Lung (tissue), 11 donors: ENCODE measurements at regions not wholly inside any gene's neighbourhood (a gene's known extent, or its start where the extent isn't known, plus 50 kb on each side); places are given as distances from the start of the nearest gene placed in this dataset.

Experiments
- ATAC-seq: fragments of 200-7000 bp; cut with Tn5 transposase; one replicate; pipeline ENCODE4 v1.9.1; 2020; ENCODE audit warnings: moderate number of reproducible peaks; ENCODE audit not compliant: insufficient read depth, low FRiP score
- DNase-seq, 3 donors: peaks; one replicate each; pipeline ENCODE4 v3.0.0-alpha.2; 2013 to 2017
- H3K27ac ChIP-seq, 2 donors: one replicate each; pipeline ENCODE4 v1.5.1; 2013; ENCODE audit warnings: mild to moderate bottlenecking in 2 of 2, moderate library complexity in 2 of 2, control low read depth in 1 of 2, inconsistent platforms in 1 of 2, low read depth in 1 of 2, low read length in 1 of 2
- H3K27me3 ChIP-seq, 3 donors: one replicate each; pipeline ENCODE4 v1.5.1; 2013; ENCODE audit warnings: low read length in 2 of 3; ENCODE audit not compliant: control insufficient read depth in 3 of 3, insufficient read depth in 3 of 3
- H3K36me3 ChIP-seq, 4 donors: one replicate each; pipeline ENCODE4 v1.5.1; 2013; ENCODE audit warnings: low read length in 4 of 4, mild to moderate bottlenecking in 1 of 4, moderate library complexity in 1 of 4; ENCODE audit not compliant: control insufficient read depth in 4 of 4, insufficient read depth in 4 of 4
- H3K4me1 ChIP-seq, 5 donors: one replicate each; pipeline ENCODE4 v1.5.1; 2013; ENCODE audit warnings: low read length in 5 of 5, mild to moderate bottlenecking in 2 of 5, moderate library complexity in 1 of 5; ENCODE audit not compliant: control insufficient read depth in 5 of 5, insufficient read depth in 5 of 5
- H3K4me3 ChIP-seq: one replicate; pipeline ENCODE4 v1.5.1; 2013; ENCODE audit warnings: mild to moderate bottlenecking, control low read depth, moderate library complexity
- H3K9ac ChIP-seq, 2 donors: one replicate each; pipeline ENCODE4 v1.5.1; 2013; ENCODE audit warnings: low read length in 2 of 2, control low read depth in 1 of 2; ENCODE audit not compliant: insufficient read depth in 1 of 2
- H3K9me3 ChIP-seq, 4 donors: one replicate each; pipeline ENCODE4 v1.5.1; 2013; ENCODE audit warnings: low read length in 3 of 4, mild to moderate bottlenecking in 1 of 4, moderate library complexity in 1 of 4; ENCODE audit not compliant: control insufficient read depth in 4 of 4, insufficient read depth in 3 of 4
- WGBS, 2 donors: extraction: QIAGEN DNeasy Blood & Tissue Kit; methylation state at CpG; one replicate each; pipeline ENCODE4 v1.1.7; 2013; 5-methylcytosine and 5-hydroxymethylcytosine counted together
- TF ChIP-seq, protein P1 (sequence below): IDR thresholded peaks from 2 replicates; pipeline ENCODE4 v1.5.1; 2012; ENCODE audit warnings: mild to moderate bottlenecking; ENCODE audit errors: control extremely low read depth, extremely low read depth
- donor health status: control.
- donor health status: control.
- donor health status: Bipolar disorder and iron deficiency.
- donor health status: healthy.
- donor health status: DM: yes; HTN: yes; CAD: no.

DNA sequence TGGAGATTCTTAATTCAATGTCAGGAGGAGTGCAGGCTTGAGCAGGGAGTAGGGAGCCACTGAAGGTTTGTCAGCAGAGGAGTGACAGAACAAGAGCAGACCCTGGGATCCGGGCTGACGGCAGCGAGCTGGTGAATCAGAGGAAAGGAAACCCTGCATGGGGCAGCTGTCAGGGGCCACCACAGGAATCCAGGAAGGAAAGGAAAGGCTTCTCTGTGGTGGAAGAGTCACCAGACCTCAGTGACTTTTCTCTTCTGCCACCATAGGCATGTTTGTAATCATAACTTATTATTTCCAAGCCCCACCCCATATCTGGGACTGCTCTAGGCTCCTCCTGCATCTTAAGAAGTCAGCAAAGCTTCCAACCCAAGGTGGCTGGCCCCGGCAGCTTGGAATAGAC lies 150.9 kb downstream of the BCOR start:
- DNase-seq (no peak), ATAC-seq (no peak)
- 60 to 75% methylated on average over 4 of the region's 4 CpGs for WGBS, 2 donors
- H3K9me3 ChIP-seq, result peaks cover 0 to 22% (median 0%) of the 10 kb centered on the region in 4 donors
- H3K4me1 ChIP-seq, result no peaks in the 10 kb centered on the region
- no peak overlapping the region for H3K27ac ChIP-seq
- no peak overlapping the region for H3K4me3 ChIP-seq
- no peaks in the 10 kb centered on the region for H3K36me3 ChIP-seq
- TF ChIP-seq, protein P1, sequence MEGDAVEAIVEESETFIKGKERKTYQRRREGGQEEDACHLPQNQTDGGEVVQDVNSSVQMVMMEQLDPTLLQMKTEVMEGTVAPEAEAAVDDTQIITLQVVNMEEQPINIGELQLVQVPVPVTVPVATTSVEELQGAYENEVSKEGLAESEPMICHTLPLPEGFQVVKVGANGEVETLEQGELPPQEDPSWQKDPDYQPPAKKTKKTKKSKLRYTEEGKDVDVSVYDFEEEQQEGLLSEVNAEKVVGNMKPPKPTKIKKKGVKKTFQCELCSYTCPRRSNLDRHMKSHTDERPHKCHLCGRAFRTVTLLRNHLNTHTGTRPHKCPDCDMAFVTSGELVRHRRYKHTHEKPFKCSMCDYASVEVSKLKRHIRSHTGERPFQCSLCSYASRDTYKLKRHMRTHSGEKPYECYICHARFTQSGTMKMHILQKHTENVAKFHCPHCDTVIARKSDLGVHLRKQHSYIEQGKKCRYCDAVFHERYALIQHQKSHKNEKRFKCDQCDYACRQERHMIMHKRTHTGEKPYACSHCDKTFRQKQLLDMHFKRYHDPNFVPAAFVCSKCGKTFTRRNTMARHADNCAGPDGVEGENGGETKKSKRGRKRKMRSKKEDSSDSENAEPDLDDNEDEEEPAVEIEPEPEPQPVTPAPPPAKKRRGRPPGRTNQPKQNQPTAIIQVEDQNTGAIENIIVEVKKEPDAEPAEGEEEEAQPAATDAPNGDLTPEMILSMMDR, result no peak
- no peak overlapping the region for H3K9ac ChIP-seq
- H3K27me3 ChIP-seq, result peaks cover 0 to 2% (median 0%) of the 10 kb centered on the region in 3 donors

GRCh38 chrX:39948582-39948981 lies 149.2 kb downstream of the BCOR start:
- H3K36me3 ChIP-seq, result no peaks in the 10 kb centered on the region
- H3K9ac ChIP-seq, result no peak overlapping the region
- peaks cover 0 to 8% (median 0%) of the 10 kb centered on the region in 4 donors for H3K9me3 ChIP-seq
- no peaks in the 10 kb centered on the region for H3K4me1 ChIP-seq
- peaks cover 0 to 2% (median 0%) of the 10 kb centered on the region in 3 donors for H3K27me3 ChIP-seq
- no peak overlapping the region for H3K27ac ChIP-seq
- WGBS, 2 donors, result 22 to 43% methylated on average over 11 of the region's 11 CpGs
- TF ChIP-seq, protein P1, result no peak
- no peak overlapping the region for H3K4me3 ChIP-seq
- no peak for ATAC-seq
- DNase-seq, result peak in 1 of 3 donors; percentile 23

DNA sequence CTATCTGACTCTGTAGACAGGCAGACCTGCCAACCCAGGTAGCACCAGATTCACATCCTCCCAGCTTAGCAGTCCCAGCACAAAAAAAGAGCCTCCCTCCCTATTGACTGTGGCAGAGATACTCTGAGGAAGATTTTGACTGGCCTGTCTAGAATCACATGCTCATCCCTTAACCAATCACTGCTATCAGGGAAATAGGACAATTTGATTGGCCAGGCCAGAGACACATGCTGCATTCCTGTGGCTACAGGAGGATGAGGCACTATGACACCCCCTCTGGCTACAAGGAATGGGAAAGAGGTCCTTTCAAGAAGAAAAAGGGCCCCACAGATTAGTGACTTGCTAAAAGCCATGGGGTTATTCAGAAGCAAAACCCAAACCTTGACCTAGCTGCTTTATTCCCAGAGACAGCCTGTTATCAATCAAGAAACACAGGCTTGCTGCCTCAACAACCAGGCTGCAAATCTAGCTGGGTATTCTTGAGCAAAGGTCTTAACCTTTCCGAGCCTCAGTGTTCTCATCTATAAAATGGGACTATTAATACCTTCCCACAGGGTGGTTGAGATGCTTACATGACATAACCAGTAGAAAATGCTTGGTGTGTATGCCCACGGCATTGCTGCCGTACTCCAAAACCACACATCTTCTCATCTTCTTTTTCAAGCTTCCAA lies 147.6 kb downstream of the BCOR start:
- DNase-seq (no peak), ATAC-seq (no peak)
- peaks cover 0 to 1% (median 0%) of the 10 kb centered on the region in 5 donors for H3K4me1 ChIP-seq
- peaks cover 0 to 4% (median 0%) of the 10 kb centered on the region in 4 donors for H3K9me3 ChIP-seq
- H3K4me3 ChIP-seq, result no peak overlapping the region
- H3K9ac ChIP-seq, result no peak overlapping the region
- H3K27ac ChIP-seq, result no peak overlapping the region
- 88 to 100% methylated on average over 3 of the region's 3 CpGs for WGBS, 2 donors
- H3K27me3 ChIP-seq, result peaks cover 0 to 2% (median 0%) of the 10 kb centered on the region in 3 donors
- H3K36me3 ChIP-seq, result no peaks in the 10 kb centered on the region
- TF ChIP-seq, protein P1, result no peak

DNA sequence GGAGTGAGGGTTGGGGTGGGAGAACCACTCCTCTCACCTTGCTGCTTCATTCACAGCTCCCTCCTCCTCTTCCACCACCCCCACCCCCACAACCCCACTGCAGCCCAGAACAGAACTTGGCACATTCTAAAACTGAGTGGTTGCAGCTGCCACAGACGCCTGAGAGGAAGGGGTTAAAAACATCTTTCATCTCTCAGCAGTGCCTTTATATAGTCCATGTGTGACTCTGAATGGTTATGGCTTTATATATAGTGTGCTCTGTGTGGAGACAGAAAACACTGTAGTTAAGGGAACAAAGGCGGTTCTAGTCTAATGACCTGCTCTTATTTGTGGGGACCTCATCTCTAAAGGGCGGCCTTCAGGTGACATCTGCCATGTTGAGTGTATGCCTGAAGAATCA lies 144.8 kb downstream of the BCOR start:
- ATAC-seq (no peak), DNase-seq (peak in 2 of 3 donors; percentile 24 to 31)
- Histone ChIP-seq H3K9ac (no peak overlapping the region), H3K4me1 (peaks cover 0 to 1% (median 0%) of the 10 kb centered on the region in 5 donors), H3K27me3 (peaks cover 0 to 2% (median 0%) of the 10 kb centered on the region in 3 donors), H3K4me3 (no peak overlapping the region), H3K9me3 (peaks cover 0 to 6% (median 0%) of the 10 kb centered on the region in 4 donors), H3K36me3 (no peaks in the 10 kb centered on the region), H3K27ac (no peak overlapping the region)
- TF ChIP-seq, protein P1, result no peak
- 87 to 97% methylated on average over 3 of the region's 3 CpGs for WGBS, 2 donors
